WERI-Rb-1 (cell line): ENCODE measurements at regions not wholly inside any gene's neighbourhood (a gene's known extent, or its start where the extent isn't known, plus 50 kb on each side); places are given as distances from the start of the nearest gene placed in this dataset.

Source experiments
- DNase-seq: peaks from one replicate; pipeline ENCODE4 v3.0.0-alpha.2; 2020
- H3K27ac ChIP-seq: fragments of 250-450 bp; sonication (Bioruptor Pico); 2 replicates; pipeline ENCODE4 v1.5.1; 2020; ENCODE audit warnings: mild to moderate bottlenecking, moderate library complexity
- H3K27me3 ChIP-seq: fragments of 250-450 bp; sonication (Bioruptor Pico); 2 replicates; pipeline ENCODE4 v1.5.1; 2021; ENCODE audit warnings: mild to moderate bottlenecking, low read depth, moderate library complexity; ENCODE audit not compliant: insufficient read depth, severe bottlenecking
- H3K36me3 ChIP-seq: fragments of 250-450 bp; sonication (Bioruptor Pico); 2 replicates; pipeline ENCODE4 v1.5.1; 2020; ENCODE audit warnings: mild to moderate bottlenecking, moderate library complexity
- H3K4me3 ChIP-seq: 2 replicates; pipeline ENCODE4 v1.5.1; 2011; ENCODE audit warnings: low read depth, mild to moderate bottlenecking, control low read depth, low read length
- H3K9me3 ChIP-seq: fragments of 250-450 bp; sonication (Bioruptor Pico); 2 replicates; pipeline ENCODE4 v1.5.1; 2021; ENCODE audit warnings: mild to moderate bottlenecking, moderate library complexity; ENCODE audit not compliant: severe bottlenecking
- CTCF ChIP-seq: IDR thresholded peaks from 2 replicates; pipeline ENCODE4 v1.5.1; 2011; ENCODE audit warnings: low read depth, mild to moderate bottlenecking, control low read depth, inconsistent platforms, low read length

- H3K27me3 ChIP-seq = no peaks in the 10 kb centered on the region
- TF ChIP-seq CTCF = no peak
- no peak overlapping the region for H3K27ac ChIP-seq
- DNase-seq = peak; percentile 19
- H3K9me3 ChIP-seq = no peaks in the 10 kb centered on the region
- no peak overlapping the region for H3K4me3 ChIP-seq
- H3K36me3 ChIP-seq = no peaks in the 10 kb centered on the region
Observed at GRCh38 chr18:40866013-40866645, 1088.9 kb upstream of the PIK3C3 start.

- no peak for DNase-seq
- no peak overlapping the region for H3K4me3 ChIP-seq
- no peak for TF ChIP-seq CTCF
- H3K27me3 ChIP-seq = no peaks in the 10 kb centered on the region
- no peaks in the 10 kb centered on the region for H3K36me3 ChIP-seq
- no peaks in the 10 kb centered on the region for H3K9me3 ChIP-seq
- H3K27ac ChIP-seq = no peak overlapping the region
Observed at GRCh38 chr18:40864846-40865245, 1090.2 kb upstream of the PIK3C3 start.

- TF ChIP-seq CTCF = no peak
- H3K36me3 ChIP-seq = no peaks in the 10 kb centered on the region
- H3K9me3 ChIP-seq = no peaks in the 10 kb centered on the region
- H3K27me3 ChIP-seq = no peaks in the 10 kb centered on the region
- no peak overlapping the region for H3K4me3 ChIP-seq
- no peak for DNase-seq
- no peak overlapping the region for H3K27ac ChIP-seq
Observed at GRCh38 chr18:40863801-40864200, 1091.2 kb upstream of the PIK3C3 start.

- no peaks in the 10 kb centered on the region for H3K9me3 ChIP-seq
- H3K27me3 ChIP-seq = no peaks in the 10 kb centered on the region
- no peak for DNase-seq
- H3K36me3 ChIP-seq = no peaks in the 10 kb centered on the region
- no peak for TF ChIP-seq CTCF
- H3K27ac ChIP-seq = no peak overlapping the region
- no peak overlapping the region for H3K4me3 ChIP-seq
Observed at GRCh38 chr18:40860189-40860588, 1094.8 kb upstream of the PIK3C3 start.

GRCh38 chr18:40855661-40856060 is 1099.4 kb upstream of the PIK3C3 start:
- Histone ChIP-seq H3K36me3 (no peaks in the 10 kb centered on the region), H3K4me3 (no peak overlapping the region), H3K9me3 (no peaks in the 10 kb centered on the region), H3K27me3 (no peaks in the 10 kb centered on the region), H3K27ac (no peak overlapping the region; the same call in 1 of the 2 replicates)
- peak; percentile 30 for DNase-seq
- TF ChIP-seq CTCF = no peak

GRCh38 chr18:40852406-40852805 is 1102.6 kb upstream of the PIK3C3 start:
- no peaks in the 10 kb centered on the region for H3K27me3 ChIP-seq
- H3K36me3 ChIP-seq = no peaks in the 10 kb centered on the region
- no peak overlapping the region for H3K27ac ChIP-seq
- H3K9me3 ChIP-seq = no peaks in the 10 kb centered on the region
- H3K4me3 ChIP-seq = no peak overlapping the region
- no peak for TF ChIP-seq CTCF
- no peak for DNase-seq
